ENCODE measurements at regions not wholly inside any gene's neighbourhood (a gene's known extent, or its start where the extent isn't known, plus 50 kb on each side); places are given as distances from the start of the nearest gene placed in this dataset.

DNA sequence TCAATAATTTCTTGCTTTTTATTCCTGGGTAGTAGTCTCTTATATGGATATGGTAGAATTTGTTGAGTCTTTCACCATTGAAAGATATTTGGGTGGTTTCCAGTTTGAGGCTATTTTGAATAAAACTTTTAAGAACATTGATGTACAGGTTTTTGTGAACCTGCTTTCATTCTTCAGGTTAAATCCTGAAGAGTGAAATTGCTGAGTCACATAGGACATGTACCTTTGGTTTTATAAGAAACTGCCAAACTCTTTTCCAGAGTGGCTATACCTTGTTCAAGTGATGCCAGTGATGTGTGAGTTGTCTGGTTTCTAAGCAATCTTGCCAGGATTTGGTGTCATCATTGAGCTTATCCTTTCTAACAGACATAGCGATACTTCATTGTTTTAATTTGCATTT lies 184.6 kb upstream of the PZP start:
- ChIA-PET POLR2A (no interaction called here), CTCF (no interaction called here)
- no peak for TF ChIP-seq CTCF (IDR thresholded peaks at IDR 0.05; ENCODE audit: insufficient read depth, low read length, missing control alignments)
- no peak for DNase-seq (ENCODE audit: low read depth, low spot score)
- H3K4me3 ChIP-seq (ENCODE audit: low read depth, low read length): no peak overlapping the region

GRCh38 chr12:9391815-9392214 lies 183.6 kb upstream of the PZP start:
- no peak for TF ChIP-seq CTCF (IDR thresholded peaks at IDR 0.05; ENCODE audit: insufficient read depth, low read length, missing control alignments)
- DNase-seq (ENCODE audit: low read depth, low spot score): no peak
- POLR2A ChIA-PET: no interaction called here
- H3K4me3 ChIP-seq (ENCODE audit: low read depth, low read length): no peak overlapping the region
- CTCF ChIA-PET: no interaction called here

GRCh38 chr12:9390761-9391160 lies 182.6 kb upstream of the PZP start:
- TF ChIP-seq CTCF (IDR thresholded peaks at IDR 0.05; ENCODE audit: insufficient read depth, low read length, missing control alignments): no peak
- POLR2A ChIA-PET: no interaction called here
- no peak overlapping the region for H3K4me3 ChIP-seq (ENCODE audit: low read depth, low read length)
- CTCF ChIA-PET: no interaction called here
- DNase-seq (ENCODE audit: low read depth, low spot score): no peak

DNA sequence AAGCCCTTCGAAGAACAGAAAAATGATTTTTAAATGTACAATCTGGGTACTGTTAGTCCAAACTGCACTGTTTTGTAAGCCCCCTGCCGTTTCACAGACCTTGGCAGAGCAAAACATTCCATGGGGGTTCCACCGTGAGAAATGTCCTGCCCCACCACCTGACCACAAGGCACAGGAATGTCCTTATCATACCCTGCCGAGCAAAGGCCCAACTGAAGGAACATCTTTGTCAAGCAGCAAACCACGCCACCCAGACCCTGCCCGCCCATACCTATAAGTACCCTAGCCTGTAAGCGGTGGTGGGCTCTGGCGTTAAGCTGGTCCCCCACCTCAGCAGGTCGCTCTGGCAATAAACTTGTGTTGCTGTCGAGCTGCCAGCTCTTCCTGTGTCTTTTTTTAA lies 181.6 kb upstream of the PZP start:
- CTCF ChIA-PET: no interaction called here
- POLR2A ChIA-PET: no interaction called here
- no peak for TF ChIP-seq CTCF (IDR thresholded peaks at IDR 0.05; ENCODE audit: insufficient read depth, low read length, missing control alignments)
- no peak for DNase-seq (ENCODE audit: low read depth, low spot score)
- no peak overlapping the region for H3K4me3 ChIP-seq (ENCODE audit: low read depth, low read length)

GRCh38 chr12:9388379-9388778 lies 180.2 kb upstream of the PZP start:
- no peak for DNase-seq (ENCODE audit: low read depth, low spot score)
- TF ChIP-seq CTCF (IDR thresholded peaks at IDR 0.05; ENCODE audit: insufficient read depth, low read length, missing control alignments): no peak
- H3K4me3 ChIP-seq (ENCODE audit: low read depth, low read length): no peak overlapping the region
- ChIA-PET POLR2A (no interaction called here), CTCF (no interaction called here)

DNA sequence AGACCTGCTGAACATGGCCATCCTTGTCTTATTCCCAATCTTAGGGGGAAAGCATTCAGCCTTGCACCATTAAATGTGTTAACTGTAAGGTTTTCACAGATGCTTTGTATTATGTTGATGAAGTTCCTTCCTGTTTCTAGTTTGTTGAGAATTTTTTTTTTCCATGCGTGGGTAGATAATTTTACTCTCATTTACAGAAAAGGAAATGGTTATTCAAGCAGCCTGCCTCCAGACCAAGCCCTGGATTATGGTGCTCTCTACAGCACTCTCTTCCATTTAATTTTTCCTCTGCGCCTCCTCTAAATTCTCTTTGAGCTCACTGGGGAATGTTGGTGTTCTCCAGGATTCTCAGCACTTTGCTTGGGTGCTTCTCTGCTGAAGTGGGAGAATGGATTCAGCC lies 179.3 kb upstream of the PZP start:
- ChIA-PET POLR2A (no interaction called here), CTCF (no interaction called here)
- TF ChIP-seq CTCF (IDR thresholded peaks at IDR 0.05; ENCODE audit: insufficient read depth, low read length, missing control alignments): no peak
- no peak for DNase-seq (ENCODE audit: low read depth, low spot score)
- H3K4me3 ChIP-seq (ENCODE audit: low read depth, low read length): no peak overlapping the region

Measured in AG04449 (cell line).